ENCODE measurements at regions not wholly inside any gene's neighbourhood (a gene's known extent, or its start where the extent isn't known, plus 50 kb on each side); places are given as distances from the start of the nearest gene placed in this dataset.

- TF ChIP-seq CTCF (IDR thresholded peaks at IDR 0.05; ENCODE audit: low read depth, low read length) (no peak), EZH2phosphoT487 (IDR thresholded peaks at IDR 0.05; ENCODE audit: low read depth) (no peak)
Observed at GRCh38 chr6:143620447-143620846, 57.3 kb upstream of the PHACTR2 start.

Data from OCI-LY3 (cell line).